HG02973 (cell line): ENCODE measurements at regions not wholly inside any gene's neighbourhood (a gene's known extent, or its start where the extent isn't known, plus 50 kb on each side); places are given as distances from the start of the nearest gene placed in this dataset.
"Not testable (repeated sequence)": the region's sequence is repeated elsewhere in the genome, so short reads cannot be mapped to it uniquely, and the experiment has no call there.

Experiments
- ATAC-seq: cut with Tn5 transposase; IDR thresholded peaks from one replicate; pipeline ENCODE4 v1.9.1; 2021; ENCODE audit warnings: moderate library complexity; ENCODE audit not compliant: unreplicated experiment

GRCh38 chr14:106480287-106480686, 953.9 kb downstream of the TMEM121 start:
- not testable (repeated sequence) for ATAC-seq

DNA sequence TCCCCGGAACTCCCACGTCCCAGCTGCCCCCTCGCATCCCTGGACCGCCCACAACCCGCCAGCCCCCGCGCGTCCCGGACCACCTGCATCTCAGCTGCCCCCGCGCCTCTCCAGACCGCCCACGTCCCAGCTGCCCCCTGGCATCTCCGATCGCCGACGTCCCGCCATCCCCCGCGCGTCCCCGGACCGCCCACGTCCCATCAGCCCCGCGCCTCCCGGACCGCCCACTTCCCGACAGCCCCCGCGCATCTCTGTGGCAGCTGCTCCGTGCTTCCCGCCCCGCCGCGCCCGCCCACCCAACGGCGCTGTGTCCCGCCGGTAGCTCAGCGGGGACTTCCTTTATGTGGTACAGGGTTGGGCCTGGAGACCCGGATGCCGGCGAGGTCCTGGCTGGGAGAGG, 955.8 kb downstream of the TMEM121 start:
- ATAC-seq: not testable (repeated sequence)

DNA sequence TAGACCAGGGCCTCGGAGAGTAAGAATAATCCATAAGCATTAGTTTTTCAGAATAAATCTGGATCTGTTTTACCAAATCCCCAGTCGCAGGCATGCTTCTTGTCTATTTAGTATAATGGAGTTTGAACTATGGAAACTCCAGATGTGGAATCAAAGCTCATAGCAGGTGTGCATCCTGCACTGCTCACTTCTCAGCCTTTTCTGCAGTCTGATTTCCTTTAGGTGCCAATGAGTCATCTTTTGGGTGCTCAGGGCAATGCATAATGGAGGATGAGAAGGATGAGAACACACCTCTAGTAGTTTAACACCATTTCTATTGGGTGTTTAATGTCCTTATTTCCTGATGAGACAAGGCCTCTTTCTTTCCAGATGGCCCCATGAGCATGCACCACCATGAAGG, 961.2 kb downstream of the TMEM121 start:
- no peak for ATAC-seq

GRCh38 chr14:106488291-106488690, 961.9 kb downstream of the TMEM121 start:
- ATAC-seq: no peak

DNA sequence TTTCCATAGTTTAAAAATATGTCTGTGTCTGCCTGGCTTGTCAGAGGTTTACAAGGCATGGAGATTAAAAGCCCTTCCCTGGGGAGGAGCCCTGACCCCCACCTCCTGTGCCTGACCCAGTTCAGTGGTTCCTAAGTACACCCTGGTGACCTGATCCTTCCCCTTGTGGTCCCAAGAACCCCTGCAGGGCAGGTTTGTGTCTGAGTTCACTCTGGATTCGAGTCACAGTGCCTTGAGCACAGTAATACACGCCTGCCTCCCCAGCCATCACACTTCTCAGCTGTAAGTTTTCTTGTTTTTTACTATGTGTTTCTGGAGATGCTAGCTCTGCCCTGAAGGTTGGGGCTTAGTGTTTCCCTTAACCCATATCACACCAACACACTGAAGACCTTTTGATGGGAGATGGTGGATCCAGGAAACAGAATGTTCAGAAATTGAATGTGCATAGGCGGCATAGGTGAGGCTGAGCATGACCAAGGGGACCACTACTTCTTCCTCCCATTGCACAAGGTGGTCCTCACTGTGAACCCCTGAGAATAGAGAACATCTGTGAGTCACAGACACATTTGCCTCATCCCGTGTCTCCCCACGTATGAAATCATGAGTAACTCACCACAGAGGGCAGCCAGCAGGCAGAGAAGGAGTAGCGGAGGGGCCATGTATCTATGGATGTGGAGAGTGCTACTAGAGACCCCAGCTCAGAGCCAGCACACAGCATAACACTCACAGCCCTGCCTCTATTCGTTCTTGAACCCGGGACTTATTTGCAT, 962.9 kb downstream of the TMEM121 start:
- no peak for ATAC-seq

- no peak for ATAC-seq
Observed at GRCh38 chr14:106490442-106490841, 964.1 kb downstream of the TMEM121 start.

GRCh38 chr14:106491851-106492250, 965.5 kb downstream of the TMEM121 start:
- ATAC-seq: no peak

- no peak for ATAC-seq
Observed at GRCh38 chr14:106493962-106494823, 967.8 kb downstream of the TMEM121 start.

DNA sequence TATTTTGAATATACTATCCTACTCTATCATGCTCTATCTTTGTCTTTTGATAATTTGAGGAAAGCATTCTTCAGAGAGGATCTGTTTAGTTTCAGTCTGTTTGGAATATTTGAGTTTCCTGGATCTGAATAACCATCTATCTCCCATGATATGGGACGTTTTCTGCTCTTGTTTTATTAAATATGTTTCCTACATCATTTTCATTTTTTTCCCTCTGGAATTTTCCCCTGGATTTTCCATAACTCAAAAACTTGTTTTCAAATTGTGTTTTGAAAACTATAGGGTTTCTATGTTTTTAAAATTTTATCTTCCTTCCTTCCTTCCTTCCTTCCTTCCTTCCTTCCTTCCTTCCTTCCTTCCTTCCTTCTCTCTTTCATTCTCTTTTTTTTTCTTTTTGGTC, 974.2 kb downstream of the TMEM121 start:
- ATAC-seq: no peak

- ATAC-seq: no peak
Observed at GRCh38 chr14:106501898-106502297, 975.5 kb downstream of the TMEM121 start.

DNA sequence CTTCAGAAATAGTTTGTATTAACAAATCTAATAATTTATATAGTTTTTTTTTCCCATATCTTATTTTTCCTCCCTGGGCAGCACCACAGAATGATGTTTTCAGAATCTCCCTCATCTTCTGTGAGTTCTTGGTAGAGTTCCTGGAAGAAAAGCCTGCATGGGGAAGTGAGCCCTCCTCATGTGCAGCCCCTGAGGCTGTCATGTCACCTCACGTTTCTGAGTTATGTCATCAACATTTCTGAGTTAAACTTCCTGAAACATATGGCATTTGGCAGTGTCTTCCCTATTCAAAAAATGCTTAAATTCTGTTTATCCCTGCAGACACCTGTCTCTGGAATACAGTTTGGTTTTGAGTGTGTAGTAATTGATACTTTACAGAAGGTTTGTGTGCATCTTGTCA, 979.0 kb downstream of the TMEM121 start:
- ATAC-seq: no peak

GRCh38 chr14:106506881-106507305, 980.5 kb downstream of the TMEM121 start:
- no peak for ATAC-seq

GRCh38 chr14:106507354-106507753, 981.0 kb downstream of the TMEM121 start:
- no peak for ATAC-seq

DNA sequence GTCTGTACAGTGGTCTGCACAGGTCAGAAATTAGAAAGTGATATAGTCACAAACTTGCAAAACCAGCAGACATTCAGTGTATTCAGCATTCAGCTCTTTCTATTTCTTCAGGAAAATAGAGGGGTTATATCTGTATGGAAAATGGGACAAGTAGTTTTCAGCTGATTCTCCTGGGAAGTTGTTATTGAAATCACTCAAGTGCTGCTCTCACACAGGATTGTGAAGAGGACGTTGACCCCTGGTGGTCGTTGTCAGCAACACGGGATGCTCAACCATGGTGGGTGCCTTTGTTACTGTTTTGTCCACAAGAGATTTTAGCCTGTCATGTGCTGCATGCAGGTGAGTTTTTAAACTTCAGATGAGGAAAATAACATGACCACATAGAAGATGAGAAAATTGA, 981.8 kb downstream of the TMEM121 start:
- no peak for ATAC-seq

GRCh38 chr14:106509176-106509575, 982.8 kb downstream of the TMEM121 start:
- no peak for ATAC-seq

- ATAC-seq: no peak
Observed at GRCh38 chr14:106509807-106510206, 983.4 kb downstream of the TMEM121 start.

DNA sequence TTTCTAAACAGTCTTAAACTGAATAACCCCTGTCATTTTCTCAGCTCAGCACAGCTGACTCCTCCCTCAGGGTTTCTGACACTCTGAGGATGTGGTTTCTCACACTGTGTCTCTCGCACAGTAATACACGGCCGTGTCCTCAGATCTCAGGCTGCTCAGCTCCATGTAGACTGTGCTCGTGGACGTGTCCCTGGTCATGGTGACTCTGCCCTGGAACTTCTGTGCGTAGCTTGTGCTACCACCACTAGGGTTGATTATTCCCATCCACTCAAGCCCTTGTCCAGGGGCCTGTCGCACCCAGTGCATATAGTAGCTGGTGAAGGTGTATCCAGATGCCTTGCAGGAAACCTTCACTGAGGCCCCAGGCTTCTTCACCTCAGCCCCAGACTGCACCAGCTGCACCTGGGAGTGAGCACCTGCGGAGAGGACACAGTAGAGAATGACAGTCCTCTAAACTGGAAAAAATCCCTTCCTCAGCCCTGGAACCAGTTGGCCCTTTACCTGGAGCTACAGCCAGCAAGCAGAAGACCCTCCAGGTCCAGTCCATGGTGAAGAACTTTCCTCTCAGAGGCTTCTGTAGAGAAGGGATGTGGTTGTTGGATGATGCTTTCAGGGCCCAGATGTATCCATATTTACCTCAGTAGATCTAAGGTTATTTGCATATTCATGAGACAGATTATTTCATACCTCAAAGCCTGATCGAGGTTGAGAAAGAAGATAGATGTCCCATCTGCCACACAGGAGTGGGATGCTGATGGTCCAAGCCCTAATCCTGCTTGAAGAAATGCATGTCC, 984.8 kb downstream of the TMEM121 start:
- no peak for ATAC-seq

GRCh38 chr14:106511800-106512198, 985.4 kb downstream of the TMEM121 start:
- no peak for ATAC-seq

GRCh38 chr14:106513302-106513701, 986.9 kb downstream of the TMEM121 start:
- no peak for ATAC-seq

GRCh38 chr14:106518054-106518943, 991.9 kb downstream of the TMEM121 start:
- ATAC-seq: no peak
